ENCODE measurements at regions not wholly inside any gene's neighbourhood (a gene's known extent, or its start where the extent isn't known, plus 50 kb on each side); places are given as distances from the start of the nearest gene placed in this dataset.

DNA sequence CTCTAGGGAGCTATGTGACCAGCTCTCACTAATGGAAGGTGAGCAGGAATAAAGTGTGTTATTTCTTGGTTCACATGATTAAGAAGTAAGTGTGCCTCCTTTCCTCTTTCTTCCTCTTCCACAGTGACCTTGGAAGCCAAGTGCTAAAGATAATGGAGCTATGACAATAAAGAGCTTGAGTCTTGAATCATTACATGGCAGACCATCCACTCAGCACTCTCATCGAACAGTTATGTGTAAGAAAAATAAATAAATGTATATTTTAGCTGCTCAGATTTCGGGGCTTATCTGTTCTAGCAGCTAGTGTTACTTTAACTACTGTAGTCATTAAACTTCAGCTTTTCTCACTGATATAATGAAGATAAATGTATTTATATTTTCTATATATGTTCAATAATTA lies 72.9 kb downstream of the HDGFL1 start:
- no peak overlapping the region for H3K9ac ChIP-seq (ENCODE audit: low read length)

More for the DNA sequence above, 72.9 kb downstream of the HDGFL1 start:
- no peaks in the 10 kb centered on the region for H3K27me3 ChIP-seq (ENCODE audit: insufficient read depth, low read length)
- TF ChIP-seq SIN3A (IDR thresholded peaks at IDR 0.05; ENCODE audit: low read depth) (no peak), ELF1 (IDR thresholded peaks at IDR 0.05; ENCODE audit: borderline replicate concordance, low read depth) (no peak), ZNF274 (IDR thresholded peaks at IDR 0.05; ENCODE audit: low read depth, low read length) (no peak), TCF7L2 (IDR thresholded peaks at IDR 0.05; ENCODE audit: borderline replicate concordance, extremely low read depth, insufficient read depth, insufficient read length) (no peak), RAD21 (IDR thresholded peaks at IDR 0.05; ENCODE audit: low read depth) (no peak), POLR2AphosphoS5 (IDR thresholded peaks at IDR 0.05; ENCODE audit: low read depth, low read length) (no peak), EGR1 (IDR thresholded peaks at IDR 0.05; ENCODE audit: low read depth) (no peak), POLR2A (IDR thresholded peaks at IDR 0.05; ENCODE audit: borderline replicate concordance, extremely low read depth, insufficient read depth, insufficient read length) (no peak), JUND (IDR thresholded peaks at IDR 0.05) (no peak), CBX3 (IDR thresholded peaks at IDR 0.05; ENCODE audit: low read depth) (no peak), CEBPB (IDR thresholded peaks at IDR 0.05; ENCODE audit: low read depth) (no peak), EZH2phosphoT487 (IDR thresholded peaks at IDR 0.05; ENCODE audit: borderline replicate concordance) (no peak)
- TF ChIP-seq, protein P1, sequence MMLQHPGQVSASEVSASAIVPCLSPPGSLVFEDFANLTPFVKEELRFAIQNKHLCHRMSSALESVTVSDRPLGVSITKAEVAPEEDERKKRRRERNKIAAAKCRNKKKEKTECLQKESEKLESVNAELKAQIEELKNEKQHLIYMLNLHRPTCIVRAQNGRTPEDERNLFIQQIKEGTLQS (IDR thresholded peaks at IDR 0.05): no peak
- TF ChIP-seq, protein P2, sequence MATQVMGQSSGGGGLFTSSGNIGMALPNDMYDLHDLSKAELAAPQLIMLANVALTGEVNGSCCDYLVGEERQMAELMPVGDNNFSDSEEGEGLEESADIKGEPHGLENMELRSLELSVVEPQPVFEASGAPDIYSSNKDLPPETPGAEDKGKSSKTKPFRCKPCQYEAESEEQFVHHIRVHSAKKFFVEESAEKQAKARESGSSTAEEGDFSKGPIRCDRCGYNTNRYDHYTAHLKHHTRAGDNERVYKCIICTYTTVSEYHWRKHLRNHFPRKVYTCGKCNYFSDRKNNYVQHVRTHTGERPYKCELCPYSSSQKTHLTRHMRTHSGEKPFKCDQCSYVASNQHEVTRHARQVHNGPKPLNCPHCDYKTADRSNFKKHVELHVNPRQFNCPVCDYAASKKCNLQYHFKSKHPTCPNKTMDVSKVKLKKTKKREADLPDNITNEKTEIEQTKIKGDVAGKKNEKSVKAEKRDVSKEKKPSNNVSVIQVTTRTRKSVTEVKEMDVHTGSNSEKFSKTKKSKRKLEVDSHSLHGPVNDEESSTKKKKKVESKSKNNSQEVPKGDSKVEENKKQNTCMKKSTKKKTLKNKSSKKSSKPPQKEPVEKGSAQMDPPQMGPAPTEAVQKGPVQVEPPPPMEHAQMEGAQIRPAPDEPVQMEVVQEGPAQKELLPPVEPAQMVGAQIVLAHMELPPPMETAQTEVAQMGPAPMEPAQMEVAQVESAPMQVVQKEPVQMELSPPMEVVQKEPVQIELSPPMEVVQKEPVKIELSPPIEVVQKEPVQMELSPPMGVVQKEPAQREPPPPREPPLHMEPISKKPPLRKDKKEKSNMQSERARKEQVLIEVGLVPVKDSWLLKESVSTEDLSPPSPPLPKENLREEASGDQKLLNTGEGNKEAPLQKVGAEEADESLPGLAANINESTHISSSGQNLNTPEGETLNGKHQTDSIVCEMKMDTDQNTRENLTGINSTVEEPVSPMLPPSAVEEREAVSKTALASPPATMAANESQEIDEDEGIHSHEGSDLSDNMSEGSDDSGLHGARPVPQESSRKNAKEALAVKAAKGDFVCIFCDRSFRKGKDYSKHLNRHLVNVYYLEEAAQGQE (IDR thresholded peaks at IDR 0.05; ENCODE audit: low read depth): no peak
- no TSS peak for BruUV-seq (replicated peaks)
- ChIA-PET RAD21 (ENCODE audit: low non-redundant PET in 1 of 2, low total read pairs in 2 of 2, uncharacterized antibody in 2 of 2, unreplicated experiment in 2 of 2) (no interaction called here), POLR2A (no interaction called here), CTCF (no interaction called here)
- H3K27ac ChIP-seq (ENCODE audit: low read depth, low read length): no peak overlapping the region
- ATAC-seq (no peak), DNase-seq (ENCODE audit: low read depth, low spot score) (no peak)
- H3K4me1 ChIP-seq (ENCODE audit: control insufficient read depth in 1 of 2, insufficient read depth in 2 of 2, low read length in 2 of 2): no peaks in the 10 kb centered on the region
- no peaks in the 10 kb centered on the region; a peak in 1 of 4 replicates for H3K9me3 ChIP-seq (ENCODE audit: control insufficient read depth in 1 of 2, insufficient read depth in 1 of 2, low read depth in 1 of 2, low read length in 2 of 2)
- H3K9me2 ChIP-seq (ENCODE audit: insufficient read depth): no peaks in the 10 kb centered on the region
- no peaks in the 10 kb centered on the region for H4K20me1 ChIP-seq (ENCODE audit: insufficient read depth)
- H3K4me3 ChIP-seq (replicated peaks in 1 of 2; ENCODE audit: low read depth in 1 of 2, low read length in 2 of 2): no peak overlapping the region
- no peaks in the 10 kb centered on the region for H3K79me2 ChIP-seq (ENCODE audit: insufficient read depth, low read length)
- intact Hi-C loops (cut with micrococcal nuclease): no loop called here
- no peak overlapping the region for H3K4me2 ChIP-seq (ENCODE audit: low read length)
- no peaks in the 10 kb centered on the region for H3K36me3 ChIP-seq (ENCODE audit: control insufficient read depth in 1 of 2, insufficient read depth in 2 of 2, low read length in 2 of 2)
- no peak overlapping the region for H2AFZ ChIP-seq (ENCODE audit: low read depth, low read length, poor library complexity, severe bottlenecking)
